WTC11 (cell line): ENCODE measurements at regions not wholly inside any gene's neighbourhood (a gene's known extent, or its start where the extent isn't known, plus 50 kb on each side); places are given as distances from the start of the nearest gene placed in this dataset.
"Not testable (repeated sequence)": the region's sequence is repeated elsewhere in the genome, so short reads cannot be mapped to it uniquely, and the experiment has no call there.

Source experiments
- CREM ChIP-seq: sonication (generic); formaldehyde crosslinking; IDR thresholded peaks from 2 replicates; pipeline ENCODE4 v1.8.1; 2022; ENCODE audit warnings: mild to moderate bottlenecking, missing genetic modification reagents, moderate library complexity
- ELF4 ChIP-seq: sonication (generic); formaldehyde crosslinking; IDR thresholded peaks from 2 replicates; pipeline ENCODE4 v1.8.1; 2022; ENCODE audit warnings: low read depth, mild to moderate bottlenecking, moderate library complexity, missing genetic modification reagents
- GABPB1 ChIP-seq: sonication (generic); formaldehyde crosslinking; IDR thresholded peaks from 2 replicates; pipeline ENCODE4 v1.8.1; 2023; ENCODE audit warnings: mild to moderate bottlenecking, missing genetic modification reagents
- TP53 ChIP-seq: sonication (generic); formaldehyde crosslinking; IDR thresholded peaks from 2 replicates; pipeline ENCODE4 v1.8.1; 2023; ENCODE audit warnings: mild to moderate bottlenecking, missing genetic modification reagents
- ZNF263 ChIP-seq: sonication (generic); formaldehyde crosslinking; IDR thresholded peaks from 2 replicates; pipeline ENCODE4 v1.8.1; 2022; ENCODE audit warnings: low read depth, mild to moderate bottlenecking, moderate library complexity, missing genetic modification reagents
- TF ChIP-seq, protein P1 (sequence below): fragments of 200-600 bp; IDR thresholded peaks from 2 replicates; pipeline ENCODE4 v1.8.0; 2022; ENCODE audit warnings: antibody characterized with exemption

DNA sequence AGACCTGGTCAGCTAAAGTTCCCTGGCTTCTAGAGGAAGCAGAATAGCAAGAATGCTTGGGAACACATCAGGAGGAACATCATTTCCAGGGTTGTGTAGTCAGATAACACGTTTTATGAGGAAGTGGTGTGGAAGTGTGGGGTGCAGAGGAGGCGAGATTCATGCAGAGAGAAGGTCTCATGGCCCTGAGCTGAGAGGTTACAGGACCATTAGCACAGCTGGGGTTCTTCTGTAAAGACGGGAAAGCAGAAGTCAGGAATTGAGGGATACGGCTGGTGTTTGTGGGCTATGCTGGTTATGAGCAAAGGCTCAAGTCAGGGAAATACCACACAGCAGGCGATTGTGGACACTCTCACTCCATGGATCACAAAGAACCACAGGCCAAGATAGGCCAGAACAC lies 190.6 kb upstream of the IRF2BP2 start:
- TF ChIP-seq CREM, ELF4, GABPB1, ZNF263, TP53 (CRISPR knock-in tag): not testable (repeated sequence)
- TF ChIP-seq, protein P1, sequence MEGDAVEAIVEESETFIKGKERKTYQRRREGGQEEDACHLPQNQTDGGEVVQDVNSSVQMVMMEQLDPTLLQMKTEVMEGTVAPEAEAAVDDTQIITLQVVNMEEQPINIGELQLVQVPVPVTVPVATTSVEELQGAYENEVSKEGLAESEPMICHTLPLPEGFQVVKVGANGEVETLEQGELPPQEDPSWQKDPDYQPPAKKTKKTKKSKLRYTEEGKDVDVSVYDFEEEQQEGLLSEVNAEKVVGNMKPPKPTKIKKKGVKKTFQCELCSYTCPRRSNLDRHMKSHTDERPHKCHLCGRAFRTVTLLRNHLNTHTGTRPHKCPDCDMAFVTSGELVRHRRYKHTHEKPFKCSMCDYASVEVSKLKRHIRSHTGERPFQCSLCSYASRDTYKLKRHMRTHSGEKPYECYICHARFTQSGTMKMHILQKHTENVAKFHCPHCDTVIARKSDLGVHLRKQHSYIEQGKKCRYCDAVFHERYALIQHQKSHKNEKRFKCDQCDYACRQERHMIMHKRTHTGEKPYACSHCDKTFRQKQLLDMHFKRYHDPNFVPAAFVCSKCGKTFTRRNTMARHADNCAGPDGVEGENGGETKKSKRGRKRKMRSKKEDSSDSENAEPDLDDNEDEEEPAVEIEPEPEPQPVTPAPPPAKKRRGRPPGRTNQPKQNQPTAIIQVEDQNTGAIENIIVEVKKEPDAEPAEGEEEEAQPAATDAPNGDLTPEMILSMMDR: not testable (repeated sequence)
